SK-N-SH (cell line): ENCODE measurements at regions not wholly inside any gene's neighbourhood (a gene's known extent, or its start where the extent isn't known, plus 50 kb on each side); places are given as distances from the start of the nearest gene placed in this dataset.

Source experiments
- CTCF ChIA-PET: fragments of 300-600, 350-600 bp; formaldehyde crosslinking; extraction: SDS; loops from one replicate; lab custom pipeline; 2021; lab: Yijun Ruan, JAX
- POLR2A ChIA-PET: fragments of 350-600 bp; sonication (Branson Sonifier 250); formaldehyde crosslinking; extraction: SDS; loops from one replicate; lab custom pipeline; 2020; ENCODE audit warnings: antibody characterized with exemption, inconsistent platforms; lab: Yijun Ruan, JAX
- DNase-seq: peaks from one replicate; pipeline ENCODE4 v3.0.0; 2012
- H2AFZ ChIP-seq: fragments of 200-600 bp; sonication (generic); 2 replicates; pipeline ENCODE4 v1.8.1; 2016; ENCODE audit warnings: antibody characterized with exemption, mild to moderate bottlenecking, low read depth
- H3F3A ChIP-seq: fragments of 200-600 bp; sonication (generic); replicated peaks from 2 replicates; pipeline ENCODE3; 2016; ENCODE audit warnings: antibody characterized with exemption, mild to moderate bottlenecking; ENCODE audit not compliant: insufficient read depth
- H3K27ac ChIP-seq, 2 experiments: fragments of 200-500 bp in 1 of 2; fragments of 200-600 bp in 1 of 2; sonication (Bioruptor generic) in 1 of 2; sonication (generic), shearing (Covaris generic) in 1 of 2; 2 replicates each; pipeline versions ENCODE4 v1.5.1 to v1.6.1; 2014 to 2016; ENCODE audit warnings: low read depth in 2 of 2, inconsistent platforms in 1 of 2, low read length in 1 of 2, mild to moderate bottlenecking in 1 of 2, mixed read lengths in 1 of 2
- H3K27me3 ChIP-seq: fragments of 200-600 bp; sonication (generic), shearing (Covaris generic); 2 replicates; pipeline ENCODE4 v1.6.1; 2016; ENCODE audit warnings: mixed run types; ENCODE audit not compliant: insufficient read depth
- H3K36me3 ChIP-seq, 2 experiments: fragments of 200-500 bp in 1 of 2; fragments of 200-600 bp in 1 of 2; sonication (Bioruptor generic) in 1 of 2; sonication (generic) in 1 of 2; replicated peaks in 1 of 2; 2 replicates each; pipeline versions ENCODE3 to v1.5.1; 2014 to 2016; ENCODE audit warnings: low read length in 1 of 2, mild to moderate bottlenecking in 1 of 2; ENCODE audit not compliant: insufficient read depth in 2 of 2, control insufficient read depth in 1 of 2
- H3K4me1 ChIP-seq, 2 experiments: fragments of 200-500 bp in 1 of 2; fragments of 200-600 bp in 1 of 2; sonication (Bioruptor generic) in 1 of 2; sonication (generic), shearing (Covaris generic) in 1 of 2; 2 replicates each; pipeline versions ENCODE4 v1.5.1 to v1.6.1; 2014 to 2016; ENCODE audit warnings: low read depth in 1 of 2, low read length in 1 of 2, mixed run types in 1 of 2; ENCODE audit not compliant: insufficient read depth in 2 of 2, control insufficient read depth in 1 of 2
- H3K4me2 ChIP-seq: fragments of 200-600 bp; sonication (generic), shearing (Covaris generic); 2 replicates; pipeline ENCODE4 v1.6.1; 2017; ENCODE audit warnings: mixed run types
- H3K4me3 ChIP-seq, 2 experiments: fragments of 200-500 bp in 1 of 2; fragments of 200-600 bp in 1 of 2; sonication (Bioruptor generic) in 1 of 2; sonication (generic), shearing (Covaris generic) in 1 of 2; 2 replicates each; pipeline versions ENCODE4 v1.5.1 to v1.8.1; 2014 to 2016; ENCODE audit warnings: low read depth in 2 of 2, inconsistent platforms in 1 of 2, low read length in 1 of 2, mild to moderate bottlenecking in 1 of 2, mixed read lengths in 1 of 2, moderate library complexity in 1 of 2
- H3K79me2 ChIP-seq: fragments of 200-600 bp; sonication (generic); 2 replicates; pipeline ENCODE4 v1.8.1; 2017; ENCODE audit warnings: mild to moderate bottlenecking; ENCODE audit not compliant: insufficient read depth
- H3K9ac ChIP-seq: fragments of 200-600 bp; sonication (generic); 2 replicates; pipeline ENCODE4 v1.6.1; 2017; ENCODE audit warnings: mixed run types
- H3K9me2 ChIP-seq: fragments of 200-600 bp; sonication (generic); 2 replicates; pipeline ENCODE4 v1.6.1; 2017; ENCODE audit warnings: mixed run types
- H3K9me3 ChIP-seq: fragments of 200-600 bp; sonication (generic); 2 replicates; pipeline ENCODE4 v1.6.1; 2017; ENCODE audit warnings: mixed run types, mild to moderate bottlenecking, moderate library complexity
- H4K20me1 ChIP-seq: fragments of 200-600 bp; sonication (generic); 2 replicates; pipeline ENCODE4 v1.6.1; 2017; ENCODE audit warnings: mild to moderate bottlenecking, mixed run types; ENCODE audit not compliant: insufficient read depth
- CHD2 ChIP-seq: fragments of 150-350 bp; IDR thresholded peaks from 2 replicates; pipeline ENCODE4 v1.6.1; 2018; ENCODE audit warnings: low read length; ENCODE audit not compliant: partially characterized antibody
- CTCF ChIP-seq: fragments of 200-600 bp; sonication (generic); IDR thresholded peaks from 2 replicates; pipeline ENCODE4 v1.6.1; 2017; ENCODE audit warnings: antibody characterized with exemption, mild to moderate bottlenecking, moderate library complexity
- ELF1 ChIP-seq: IDR thresholded peaks from 2 replicates; pipeline ENCODE4 v1.4.0; 2012
- FOSL2 ChIP-seq: IDR thresholded peaks from 2 replicates; pipeline ENCODE4 v1.4.0; 2012; ENCODE audit warnings: low read depth, mild to moderate bottlenecking, moderate library complexity, borderline replicate concordance
- FOXM1 ChIP-seq: IDR thresholded peaks from 2 replicates; pipeline ENCODE4 v1.4.0; 2012; ENCODE audit warnings: low read depth, mild to moderate bottlenecking
- GABPA ChIP-seq: IDR thresholded peaks from 2 replicates; pipeline ENCODE4 v1.4.0; 2012; ENCODE audit warnings: low read depth, mild to moderate bottlenecking
- GATA2 ChIP-seq: sonication (generic); formaldehyde crosslinking; IDR thresholded peaks from 2 replicates; pipeline ENCODE4 v1.5.0; 2020; ENCODE audit warnings: mild to moderate bottlenecking, missing genetic modification reagents
- IRF3 ChIP-seq: fragments of 150-350 bp; IDR thresholded peaks from 2 replicates; pipeline ENCODE4 v1.6.1; 2016; ENCODE audit warnings: mild to moderate bottlenecking, low read depth, low read length
- JUND ChIP-seq: IDR thresholded peaks from 2 replicates; pipeline ENCODE4 v1.4.0; 2012
- MEF2A ChIP-seq: IDR thresholded peaks from 2 replicates; pipeline ENCODE4 v1.4.0; 2012; ENCODE audit warnings: low read depth, borderline replicate concordance
- MXI1 ChIP-seq: IDR thresholded peaks from 2 replicates; pipeline ENCODE4 v1.6.1; 2012; ENCODE audit warnings: mild to moderate bottlenecking, low read depth, low read length, improper control_type of control experiment
- PBX3 ChIP-seq: IDR thresholded peaks from 2 replicates; pipeline ENCODE4; 2012
- POLR2AphosphoS5 ChIP-seq: IDR thresholded peaks from 2 replicates; pipeline ENCODE4 v1.6.1; 2012; ENCODE audit warnings: low read depth, low read length
- RAD21 ChIP-seq: IDR thresholded peaks from 2 replicates; pipeline ENCODE4 v1.6.1; 2012; ENCODE audit warnings: mild to moderate bottlenecking, low read length
- RCOR1 ChIP-seq: fragments of 150-350 bp; IDR thresholded peaks from 2 replicates; pipeline ENCODE4 v1.6.1; 2017; ENCODE audit warnings: antibody characterized with exemption, low read length
- RFX5 ChIP-seq: IDR thresholded peaks from 2 replicates; pipeline ENCODE4 v1.6.1; 2012; ENCODE audit warnings: mild to moderate bottlenecking, improper control_type of control experiment, low read length
- RXRA ChIP-seq: IDR thresholded peaks from 2 replicates; pipeline ENCODE4 v1.4.0; 2012; ENCODE audit warnings: low read depth, mild to moderate bottlenecking, borderline replicate concordance
- SIN3A ChIP-seq: IDR thresholded peaks from 2 replicates; pipeline ENCODE4 v1.6.1; 2012; ENCODE audit warnings: low read depth, mild to moderate bottlenecking, low read length, moderate library complexity, borderline replicate concordance
- TAF1 ChIP-seq: IDR thresholded peaks from 2 replicates; pipeline ENCODE4 v1.6.1; 2012; ENCODE audit warnings: low read depth, mild to moderate bottlenecking, low read length, moderate library complexity, borderline replicate concordance
- TCF12 ChIP-seq: IDR thresholded peaks from 2 replicates; pipeline ENCODE4 v1.4.0; 2012
- TEAD4 ChIP-seq: IDR thresholded peaks from 2 replicates; pipeline ENCODE4 v1.4.0; 2012; ENCODE audit warnings: mild to moderate bottlenecking, borderline replicate concordance; ENCODE audit not compliant: insufficient read depth
- YY1 ChIP-seq: IDR thresholded peaks from 2 replicates; pipeline ENCODE4 v1.4.0; 2012; ENCODE audit warnings: low read depth, mild to moderate bottlenecking
- ZBTB33 ChIP-seq: IDR thresholded peaks from 2 replicates; pipeline ENCODE4 v1.4.0; 2012; ENCODE audit warnings: low read depth, borderline replicate concordance
- WGBS: methylation state at CpG from one replicate; pipeline ENCODE4 v1.1.6; 2017; ENCODE audit warnings: low lambda C conversion rate; 5-methylcytosine and 5-hydroxymethylcytosine counted together

GRCh38 chr1:224058303-224058702, 55.6 kb upstream of the FBXO28 start:
- no peaks in the 10 kb centered on the region for H3K9me2 ChIP-seq
- no peaks in the 10 kb centered on the region for H3K9me3 ChIP-seq
- CTCF ChIA-PET: no interaction called here
- H3K9ac ChIP-seq: no peak overlapping the region
- peaks cover 3% of the 10 kb centered on the region for H3F3A ChIP-seq
- H3K4me3 ChIP-seq: no peak overlapping the region
- no peak overlapping the region for H2AFZ ChIP-seq
- H3K4me1 ChIP-seq: no peaks in the 10 kb centered on the region; a peak in 1 of 4 replicates
- H3K4me2 ChIP-seq: no peak overlapping the region
- TF ChIP-seq RXRA (no peak), TEAD4 (no peak), YY1 (no peak), FOSL2 (peak; percentile 35; the same call in 1 of the 2 replicates), RFX5 (no peak), MEF2A (no peak), JUND (0 out of 2 replicates have a peak, but pooled peaks have one; percentile 11), TCF12 (peak; percentile 9; the same call in 1 of the 2 replicates), GABPA (no peak)
- WGBS: 64% methylated on average over 5 of the region's 5 CpGs
- no peaks in the 10 kb centered on the region for H3K36me3 ChIP-seq
- no peak for DNase-seq
- POLR2A ChIA-PET: no interaction called here
- no peaks in the 10 kb centered on the region for H3K27me3 ChIP-seq
- no peaks in the 10 kb centered on the region for H3K79me2 ChIP-seq
- H3K27ac ChIP-seq: no peak overlapping the region
- H4K20me1 ChIP-seq: no peaks in the 10 kb centered on the region

GRCh38 chr1:224057461-224058199, 56.3 kb upstream of the FBXO28 start:
- Histone ChIP-seq H3K4me3 (no peak overlapping the region), H3K79me2 (no peaks in the 10 kb centered on the region), H4K20me1 (no peaks in the 10 kb centered on the region), H3K4me2 (no peak overlapping the region), H3K9me3 (no peaks in the 10 kb centered on the region), H3K4me1 (no peaks in the 10 kb centered on the region; a peak in 1 of 4 replicates), H2AFZ (no peak overlapping the region), H3K9me2 (no peaks in the 10 kb centered on the region), H3F3A (peaks cover 3% of the 10 kb centered on the region), H3K27ac (no peak overlapping the region), H3K9ac (no peak overlapping the region), H3K36me3 (no peaks in the 10 kb centered on the region), H3K27me3 (no peaks in the 10 kb centered on the region)
- ChIA-PET CTCF (no interaction called here), POLR2A (no interaction called here)
- no peak for DNase-seq
- whole genome bisulfite sequencing: 81% methylated on average over 7 of the region's 7 CpGs
- TF ChIP-seq RCOR1 (no peak), TCF12 (no peak), POLR2AphosphoS5 (no peak), MEF2A (no peak), TEAD4 (no peak), JUND (no peak), GABPA (no peak), RAD21 (no peak), GATA2 (no peak), ZBTB33 (no peak), FOXM1 (no peak), ELF1 (no peak), MXI1 (no peak), IRF3 (no peak), CHD2 (no peak), CTCF (no peak), SIN3A (no peak), TAF1 (no peak), PBX3 (no peak)
